ENCODE measurements at regions not wholly inside any gene's neighbourhood (a gene's known extent, or its start where the extent isn't known, plus 50 kb on each side); places are given as distances from the start of the nearest gene placed in this dataset.

DNA sequence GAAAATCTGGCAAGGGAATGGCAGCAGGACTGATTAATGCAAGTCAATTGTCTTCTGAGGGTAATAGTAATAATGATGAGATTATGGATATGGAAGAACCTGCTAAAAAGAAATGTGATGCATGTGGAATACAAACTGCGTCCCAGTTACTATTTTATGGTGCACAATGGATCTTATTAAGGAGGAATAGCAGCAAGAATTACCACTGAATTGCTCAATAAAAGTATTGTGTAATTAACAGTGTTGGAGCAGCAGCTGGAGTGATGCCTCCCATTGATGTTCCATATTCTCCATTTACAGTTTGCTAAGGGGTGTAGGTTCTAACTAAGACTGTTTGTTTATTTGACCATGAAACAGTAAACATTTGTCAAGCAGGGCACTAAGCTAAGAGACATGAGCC is 167.9 kb downstream of the HRH4 start:
- no peak for DNase-seq

DNA sequence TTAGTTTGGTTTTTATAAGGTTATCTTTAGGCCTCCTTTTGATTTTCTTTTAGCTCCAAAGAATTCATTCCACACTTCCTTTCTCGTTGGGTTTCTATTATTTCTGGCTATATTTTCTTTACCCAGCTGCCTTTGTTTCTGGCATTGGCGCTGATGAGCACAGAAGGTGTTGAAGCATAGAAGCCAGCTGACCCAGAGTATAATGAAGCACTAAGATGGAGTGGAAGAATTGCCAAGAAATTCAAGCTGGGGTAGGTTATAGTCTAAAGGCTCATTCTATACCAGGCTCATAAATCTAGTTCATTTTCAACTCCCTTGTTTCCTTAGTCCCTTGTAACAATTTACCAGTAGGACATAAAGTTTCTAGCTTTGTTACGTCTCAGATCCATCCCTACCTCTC is 169.5 kb downstream of the HRH4 start:
- no peak for DNase-seq

DNA sequence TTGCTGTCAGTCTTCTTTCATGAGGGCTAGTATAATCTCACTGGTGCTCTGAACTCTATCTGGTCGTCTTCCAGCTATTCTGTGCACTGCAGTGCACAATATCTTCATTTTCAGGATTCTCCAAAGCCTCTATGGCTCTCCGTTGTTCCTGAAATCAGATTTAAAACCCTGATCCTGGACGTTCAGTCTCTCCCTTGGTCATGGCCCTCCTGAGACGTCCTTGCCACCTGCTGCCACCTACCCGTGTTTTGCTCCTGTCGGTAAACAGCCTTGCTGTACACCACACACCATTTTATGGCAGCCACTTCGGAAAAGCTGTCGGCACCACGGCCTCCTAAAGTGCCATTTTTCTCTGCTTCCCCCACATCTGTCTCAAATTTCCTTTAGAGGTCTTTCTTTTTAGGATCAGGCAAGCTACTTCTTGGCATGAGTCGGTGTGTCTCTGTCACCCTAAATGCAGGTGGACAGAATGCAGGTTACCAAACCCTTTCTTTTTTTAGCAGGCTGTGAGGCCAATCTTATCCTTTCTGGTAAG is 170.0 kb downstream of the HRH4 start:
- peak; percentile 44 for DNase-seq

DNA sequence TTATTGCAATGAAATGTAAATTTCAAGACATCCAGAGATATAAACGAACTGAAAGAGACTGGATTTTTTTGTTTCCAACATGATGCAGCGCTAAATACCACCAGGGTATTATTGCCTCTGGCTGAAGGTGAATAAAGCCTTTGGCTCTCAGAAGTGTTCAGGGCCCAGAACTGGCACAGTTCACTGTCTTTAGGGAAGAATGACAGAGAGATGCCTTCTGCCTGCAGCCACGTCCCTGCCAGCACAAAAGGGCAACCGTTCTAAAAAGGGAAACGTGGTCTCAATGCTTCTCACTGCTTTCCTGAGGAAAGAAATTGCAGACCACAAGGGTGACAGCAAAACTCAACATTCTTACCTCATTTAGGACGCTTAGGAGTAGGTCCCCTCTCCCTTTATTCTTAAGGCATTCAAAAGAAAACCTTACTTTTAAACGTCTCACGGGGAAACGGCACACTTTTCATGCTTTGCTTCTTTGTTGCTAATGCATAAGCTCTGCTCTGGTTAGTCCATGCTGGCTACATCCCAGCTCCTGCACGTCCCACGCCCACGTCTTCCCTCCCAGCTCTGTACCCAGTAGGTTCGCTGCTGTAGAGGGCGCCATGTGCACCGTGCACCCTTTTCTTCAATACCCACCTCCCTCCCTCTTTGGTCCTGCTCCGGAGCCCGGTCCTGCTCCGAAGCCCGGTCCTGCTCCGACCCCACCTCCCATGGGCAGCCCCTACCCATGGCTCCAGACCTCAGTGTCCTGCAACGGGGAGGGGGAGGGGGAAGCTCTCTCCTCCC is 171.0 kb downstream of the HRH4 start:
- peak; percentile 18 for DNase-seq

DNA sequence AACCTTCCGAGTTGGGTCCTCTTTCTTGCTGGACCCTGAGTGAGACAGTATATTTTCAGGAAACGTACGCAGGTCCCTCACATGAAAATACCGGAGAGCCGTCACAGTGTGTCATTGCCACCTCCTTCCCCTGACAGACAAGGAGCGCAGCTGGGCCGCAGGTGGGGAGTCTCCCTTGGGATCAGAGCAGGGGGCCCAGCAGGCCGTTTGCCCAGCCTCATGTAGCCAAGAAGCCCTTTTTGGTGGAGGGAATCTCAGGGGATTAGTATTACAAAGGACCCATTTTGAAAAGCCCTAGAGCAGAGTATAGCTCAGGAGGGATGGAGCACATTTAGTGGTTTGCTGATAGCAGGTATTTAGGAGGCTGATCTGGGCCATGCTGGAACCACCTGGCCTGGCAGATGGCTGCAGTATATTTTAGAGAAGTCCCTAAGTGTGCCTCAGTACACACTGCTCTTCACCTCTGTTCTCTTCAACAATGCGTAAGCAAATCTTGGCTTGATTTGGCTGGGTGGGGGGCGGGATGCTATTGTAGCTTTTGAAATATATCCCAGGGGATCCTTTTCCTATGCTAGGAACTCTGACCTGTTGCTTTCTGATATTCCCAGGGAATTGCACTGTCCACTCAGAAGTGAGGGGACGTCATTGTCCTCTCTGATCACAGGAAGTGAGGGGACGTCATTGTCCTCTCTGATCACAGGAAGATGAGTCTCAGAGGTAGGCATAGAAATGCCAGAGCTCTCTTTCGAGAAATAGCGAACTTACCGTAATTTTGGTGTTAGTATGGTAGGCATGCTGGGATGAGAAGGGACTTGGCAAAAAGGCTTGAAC is 171.9 kb downstream of the HRH4 start:
- no peak for DNase-seq

DNA sequence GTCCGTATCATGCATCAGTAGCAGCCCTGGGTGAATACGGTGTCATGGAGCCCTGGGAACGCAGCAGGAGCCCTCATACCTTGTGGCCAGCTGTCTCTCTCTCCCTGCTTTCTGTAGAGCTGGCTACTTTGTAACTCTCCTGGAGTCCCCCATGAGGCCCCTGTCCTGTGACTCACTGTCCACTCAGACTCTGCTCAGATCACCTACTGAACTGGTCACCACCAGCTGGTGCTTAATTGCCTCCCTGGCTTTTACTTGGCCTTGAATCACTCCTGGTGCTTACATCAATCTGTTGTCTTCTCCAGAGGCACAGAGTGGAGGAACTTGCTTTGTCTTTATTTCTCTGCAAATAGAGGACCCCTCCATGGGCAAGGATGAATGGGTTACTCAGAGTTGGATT is 172.7 kb downstream of the HRH4 start:
- DNase-seq, result no peak

DNA sequence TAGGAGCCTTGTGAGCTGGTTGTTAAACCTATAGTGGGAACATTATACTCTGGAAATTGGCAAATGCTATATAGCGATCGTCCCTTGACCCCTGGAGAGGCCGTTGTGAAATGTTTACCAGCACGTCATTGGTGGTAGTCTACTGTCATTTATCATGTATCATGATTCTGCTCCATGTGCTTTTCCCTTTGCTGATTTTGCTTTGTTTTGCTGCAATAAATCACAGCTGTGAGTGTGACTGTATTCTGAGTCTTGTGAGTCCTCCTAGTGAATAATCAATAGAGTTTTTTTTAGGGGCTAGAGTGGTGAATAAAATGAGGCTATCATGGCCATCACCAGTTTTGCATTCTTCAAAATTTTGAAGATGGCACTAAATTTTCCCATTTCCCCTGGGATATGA is 189.1 kb downstream of the HRH4 start:
- no peak for DNase-seq

DNA sequence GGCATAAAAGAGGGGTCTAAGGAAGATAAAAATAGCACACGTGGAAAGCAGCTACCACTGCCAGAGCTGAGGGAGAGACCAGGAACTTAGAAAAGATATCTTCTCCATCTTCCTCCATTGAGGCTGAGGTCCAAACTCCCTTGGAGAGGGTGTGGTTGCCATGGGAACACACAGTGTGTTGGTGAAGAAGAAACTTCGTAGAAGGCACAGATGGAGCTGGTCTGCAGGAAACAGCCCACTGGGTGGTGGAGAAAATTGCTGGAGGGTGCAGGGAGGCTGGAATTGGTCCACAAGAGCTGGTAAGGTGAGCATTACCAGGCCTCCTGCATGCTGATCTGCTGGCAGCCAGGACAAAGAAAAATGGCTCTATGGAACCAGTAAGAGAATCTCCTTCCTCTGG is 191.0 kb downstream of the HRH4 start:
- no peak for DNase-seq

DNA sequence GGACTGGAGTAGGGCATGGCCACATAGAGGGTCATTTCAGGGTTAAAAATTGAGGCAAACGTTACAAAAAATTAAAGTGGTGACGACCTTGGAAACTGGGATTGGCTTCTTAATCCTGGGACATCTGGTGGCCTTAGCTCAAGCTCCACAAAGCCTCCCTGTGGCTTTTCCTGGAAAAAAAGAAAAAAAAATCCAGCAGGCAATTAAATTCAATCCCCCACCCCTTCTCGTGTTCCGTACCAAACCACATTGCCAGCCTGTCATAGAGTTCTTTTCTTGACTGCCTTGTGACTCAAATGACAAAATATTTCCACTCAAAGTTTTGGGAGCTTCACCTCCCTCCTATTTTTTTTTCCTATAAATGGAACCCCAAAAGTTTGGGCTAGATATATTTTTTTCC is 195.6 kb downstream of the HRH4 start:
- DNase-seq, result no peak

DNA sequence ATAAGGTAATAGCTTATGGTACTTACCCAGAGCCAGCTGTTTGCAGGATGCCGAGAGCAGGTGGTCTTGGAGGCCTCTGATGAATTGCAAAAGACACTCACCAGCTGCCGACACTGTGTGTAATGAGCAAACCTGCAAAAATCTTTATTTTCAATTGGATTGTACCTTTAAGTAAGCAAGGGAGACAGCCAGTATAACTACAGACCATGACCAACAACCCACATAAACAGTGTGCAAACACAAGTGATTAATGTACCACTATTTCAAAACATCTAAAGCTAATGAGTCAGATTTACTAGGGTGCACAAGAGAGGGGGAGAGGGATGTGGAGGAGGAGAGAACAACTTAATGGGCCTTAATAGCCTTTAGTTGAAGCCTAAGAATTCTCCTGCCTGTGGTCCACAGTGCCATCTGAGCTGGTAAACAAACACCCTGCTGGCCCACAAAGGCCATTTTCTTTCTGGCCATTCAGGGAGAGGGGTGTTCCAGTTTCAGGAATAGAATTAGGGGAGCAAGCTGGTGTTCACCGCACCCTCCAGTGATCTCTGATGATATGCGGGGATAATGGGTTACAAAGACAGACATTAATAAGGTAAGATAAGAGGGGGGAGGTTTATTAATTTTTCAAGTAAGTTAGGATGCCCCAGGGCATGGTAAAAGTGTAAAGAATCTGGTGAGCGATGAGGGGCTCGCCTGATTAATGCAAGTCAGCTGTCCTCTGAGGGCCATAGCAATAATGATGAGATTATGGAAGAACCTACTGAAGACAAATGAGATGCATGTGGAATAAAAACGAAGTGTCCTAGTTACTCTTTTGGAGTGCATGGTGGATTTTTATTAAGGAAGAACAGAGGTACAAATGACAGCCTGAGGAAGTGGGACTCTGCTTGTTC is 196.4 kb downstream of the HRH4 start:
- DNase-seq, result peak; percentile 99

DNA sequence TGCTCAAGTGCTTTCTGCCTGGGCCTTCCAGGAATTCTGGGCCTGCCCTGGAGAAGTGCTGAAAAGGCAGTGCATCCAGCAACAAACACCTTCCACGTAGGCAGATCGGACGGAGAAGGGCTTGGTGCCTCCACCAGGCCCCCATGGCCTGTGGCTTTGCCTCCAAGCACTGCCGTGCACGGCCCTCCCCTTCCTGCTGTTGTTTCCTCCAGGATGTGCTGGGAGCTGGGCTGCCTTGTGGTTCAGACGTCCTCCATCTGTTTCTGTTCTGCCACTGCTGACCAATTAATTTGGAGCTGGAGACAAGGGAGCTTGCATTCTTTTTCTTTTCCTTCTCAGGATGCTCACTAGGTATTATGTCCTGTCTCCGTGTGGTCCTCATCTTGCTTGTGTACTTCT is 197.0 kb downstream of the HRH4 start:
- peak; percentile 84 for DNase-seq

DNA sequence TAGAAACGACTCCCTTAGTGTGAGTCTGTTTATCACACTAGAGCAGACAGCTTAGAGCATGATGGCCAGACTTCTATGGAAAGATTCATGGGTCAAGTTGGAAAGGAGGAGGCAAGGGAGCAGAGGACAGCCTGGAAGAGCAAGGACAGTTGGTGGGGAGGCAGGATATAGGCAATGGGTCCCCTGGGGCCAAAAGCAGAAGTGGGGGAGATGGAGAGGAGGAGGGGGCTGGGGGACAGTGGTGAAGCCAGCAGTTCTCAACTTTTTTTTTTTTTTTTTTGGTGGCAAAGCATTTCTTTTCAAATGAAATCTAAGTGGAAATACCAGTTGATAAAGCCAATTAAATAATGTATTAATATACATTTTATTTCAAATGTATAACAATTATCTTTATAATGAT is 197.9 kb downstream of the HRH4 start:
- no peak for DNase-seq

DNA sequence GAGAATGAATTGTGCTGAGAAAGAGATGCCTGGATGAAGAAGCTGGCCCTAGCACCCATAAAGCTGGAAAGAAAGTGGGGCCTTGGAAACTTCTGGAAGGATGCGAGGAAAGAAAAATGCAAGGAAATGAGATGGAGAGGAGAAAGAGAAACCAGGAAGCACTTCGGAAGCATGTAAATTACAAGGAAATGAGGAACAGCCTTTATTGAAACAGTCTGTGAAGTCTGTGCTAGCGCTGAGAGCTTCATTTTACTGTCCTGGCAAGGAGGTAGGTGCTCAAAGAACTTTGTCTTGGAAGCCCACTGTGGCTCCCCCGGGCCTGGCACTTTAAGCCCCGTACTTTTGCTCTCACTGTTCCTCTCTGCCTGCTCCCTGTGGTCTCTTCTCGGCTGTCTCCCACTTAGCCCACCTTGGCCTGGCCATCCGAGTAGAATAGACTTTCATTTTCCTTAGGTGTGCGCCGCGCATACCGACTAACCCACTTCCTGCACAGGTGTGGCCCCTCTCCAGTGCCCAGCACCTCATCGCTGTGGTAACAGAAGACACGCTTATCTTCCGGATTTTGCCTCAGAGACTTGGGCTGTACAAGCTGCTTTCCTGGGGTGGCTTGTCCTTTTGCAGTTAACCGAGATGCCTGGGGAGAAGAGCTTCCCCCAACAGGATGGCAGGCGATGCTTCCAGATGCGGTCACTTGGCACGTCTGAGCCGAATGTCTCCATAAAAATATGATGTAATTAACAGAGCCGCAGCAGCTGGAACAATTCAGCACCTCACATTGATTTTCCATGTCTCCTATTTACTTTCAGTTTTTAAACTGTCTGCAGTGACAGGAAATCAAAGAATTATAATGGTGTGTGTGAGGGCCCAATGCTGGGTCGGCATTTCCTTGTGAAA is 199.6 kb downstream of the HRH4 start:
- peak; percentile 68 for DNase-seq

DNA sequence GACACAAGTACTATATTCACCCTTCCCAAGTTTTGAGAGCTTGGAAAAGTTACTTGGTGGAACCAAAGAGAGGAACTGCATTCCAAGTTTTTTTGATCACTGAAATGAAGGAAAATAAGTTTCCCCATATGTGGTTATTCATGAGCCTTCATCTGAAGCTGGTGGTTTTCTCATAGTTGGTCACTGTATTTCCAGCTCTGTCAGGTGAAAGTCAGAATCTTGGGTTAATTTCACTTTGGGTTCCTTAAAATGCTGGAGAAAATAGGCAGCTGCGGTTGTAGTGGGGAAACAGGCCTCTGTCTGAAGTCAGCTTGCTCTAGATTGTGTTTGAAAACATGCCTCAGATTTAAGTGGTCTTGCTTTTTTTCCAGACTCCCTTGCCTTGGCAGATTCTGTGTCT is 200.5 kb downstream of the HRH4 start:
- peak; percentile 47 for DNase-seq

DNA sequence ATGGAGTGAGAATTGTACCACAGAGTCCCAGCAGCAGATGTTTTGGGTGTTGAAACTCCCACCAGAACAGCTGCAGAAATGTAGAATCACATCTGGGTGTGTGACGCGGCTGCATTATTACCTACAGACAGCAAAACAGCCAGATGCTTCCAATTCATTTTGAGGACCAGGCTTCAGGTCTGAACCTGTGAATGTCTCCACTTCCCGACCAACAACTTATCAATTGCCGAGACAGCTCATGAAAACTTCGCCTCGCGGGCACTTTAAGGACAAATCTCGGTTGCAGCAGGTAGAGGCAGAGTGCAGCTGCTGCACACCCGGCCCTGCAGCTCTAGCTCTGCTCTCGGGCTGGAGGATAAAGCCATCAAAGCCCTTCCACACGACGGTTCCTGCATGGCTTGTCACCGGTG is 202.0 kb downstream of the HRH4 start:
- DNase-seq, result peak; percentile 56

DNA sequence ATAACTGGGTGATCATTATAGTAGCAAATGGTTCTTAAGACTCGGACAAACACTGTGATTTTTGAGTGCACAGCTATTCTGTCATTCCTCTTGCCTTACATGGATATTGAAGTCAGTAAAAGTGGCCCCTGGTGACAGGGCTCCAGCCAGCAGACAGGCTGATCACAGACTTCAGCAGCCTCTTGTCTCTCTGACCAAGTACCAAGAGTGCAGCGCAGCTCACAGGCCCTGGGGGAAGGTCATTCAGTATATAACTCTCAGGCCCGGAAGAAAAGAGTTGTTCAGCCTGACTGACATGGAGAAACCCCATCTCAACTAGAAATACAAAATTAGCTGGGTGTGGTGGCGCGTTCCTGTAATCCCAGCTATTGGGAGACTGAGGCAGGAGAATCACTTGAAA is 202.6 kb downstream of the HRH4 start:
- DNase-seq, result peak; percentile 56

DNA sequence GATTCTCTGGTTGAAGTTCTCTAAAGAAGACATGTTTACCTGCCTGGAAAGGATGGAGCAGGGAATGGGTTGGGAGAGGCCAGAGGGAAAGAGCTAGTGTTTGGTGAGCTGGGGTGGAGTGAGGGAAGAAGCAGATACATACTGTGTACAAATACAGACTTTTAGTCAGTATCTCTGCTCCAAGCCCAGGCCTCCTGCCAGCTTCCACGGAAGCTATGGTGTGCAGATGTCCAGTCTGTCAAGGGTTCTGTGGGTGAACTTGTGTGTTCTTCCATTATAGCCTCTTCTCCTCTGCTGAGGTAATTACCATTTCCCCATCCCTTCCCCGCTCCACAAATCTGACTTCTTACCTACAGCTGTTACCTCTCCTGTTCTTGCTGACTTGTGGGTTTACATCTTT is 208.6 kb downstream of the HRH4 start:
- no peak for DNase-seq

DNA sequence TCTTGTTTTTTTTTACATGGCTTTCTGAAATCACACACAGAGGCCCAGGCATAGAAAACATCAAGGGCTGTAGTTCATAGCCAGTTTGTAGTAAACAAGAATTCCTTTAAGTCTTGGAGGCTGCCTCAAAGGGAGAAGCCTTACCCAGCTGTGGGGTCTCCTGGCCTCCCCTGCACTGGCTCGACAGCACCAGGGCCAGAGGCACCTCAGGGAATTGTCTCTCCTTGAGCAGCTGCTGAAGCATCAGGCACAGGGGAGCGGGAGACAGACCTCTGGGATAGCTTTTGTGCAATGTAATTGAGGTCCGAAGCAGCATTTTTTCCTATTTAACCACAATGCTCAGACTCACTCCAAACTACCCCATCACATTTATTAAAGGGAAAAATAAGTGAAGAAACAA is 209.1 kb downstream of the HRH4 start:
- no peak for DNase-seq

DNA sequence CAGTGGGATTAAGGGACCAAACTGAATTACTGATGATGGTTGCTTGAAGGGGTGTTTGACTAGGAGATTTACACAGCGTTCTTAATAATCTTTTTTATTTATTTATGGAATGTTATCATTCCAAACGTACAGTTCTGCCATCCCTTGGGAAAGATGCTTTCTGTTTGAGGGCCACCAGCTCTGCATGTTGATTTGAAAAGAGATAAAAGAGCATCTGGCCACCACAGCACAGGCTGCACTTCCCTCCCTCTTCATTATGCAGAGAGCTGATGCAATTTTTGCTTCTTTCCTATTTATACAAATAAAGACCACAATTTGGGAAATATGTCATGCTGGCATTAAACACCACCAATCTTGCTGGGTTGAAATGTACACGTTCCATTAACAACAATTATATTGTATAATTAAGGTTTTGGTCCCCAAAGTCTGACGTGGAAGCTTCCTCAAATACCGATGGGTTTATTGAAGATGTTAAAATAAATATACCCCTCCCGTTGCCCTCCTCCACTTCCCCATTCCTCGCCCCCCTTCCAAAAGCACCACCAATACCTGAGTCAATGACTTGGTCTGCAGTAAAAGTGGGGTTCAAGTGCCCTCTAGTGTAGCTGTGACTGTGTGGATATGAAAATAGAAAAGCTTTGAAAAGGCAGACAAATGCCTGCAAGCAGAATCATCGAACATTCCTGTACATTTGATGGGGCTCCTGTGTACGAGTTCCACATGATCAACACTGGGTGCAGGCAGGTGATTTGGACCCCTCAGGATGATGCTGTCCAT is 211.9 kb downstream of the HRH4 start:
- DNase-seq, result peak; percentile 67

DNA sequence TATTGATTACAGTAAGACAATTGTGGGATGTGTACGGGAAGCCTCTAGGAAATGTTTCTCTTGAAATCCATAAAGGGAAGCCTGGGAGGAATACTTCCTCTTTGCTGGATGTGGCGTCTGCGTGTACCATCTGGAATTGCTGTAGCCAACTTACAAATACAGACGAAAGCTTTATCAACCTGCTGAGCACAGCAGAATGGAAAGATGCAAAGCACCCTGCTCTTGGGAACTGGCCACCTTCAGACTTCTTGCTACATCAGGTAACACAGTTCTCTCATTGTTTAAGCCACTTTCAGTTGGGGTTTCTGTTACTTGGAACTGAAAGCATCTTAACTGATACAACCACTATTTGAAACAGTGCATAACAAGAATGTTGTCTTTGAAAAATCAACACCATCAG is 213.8 kb downstream of the HRH4 start:
- no peak for DNase-seq

DNA sequence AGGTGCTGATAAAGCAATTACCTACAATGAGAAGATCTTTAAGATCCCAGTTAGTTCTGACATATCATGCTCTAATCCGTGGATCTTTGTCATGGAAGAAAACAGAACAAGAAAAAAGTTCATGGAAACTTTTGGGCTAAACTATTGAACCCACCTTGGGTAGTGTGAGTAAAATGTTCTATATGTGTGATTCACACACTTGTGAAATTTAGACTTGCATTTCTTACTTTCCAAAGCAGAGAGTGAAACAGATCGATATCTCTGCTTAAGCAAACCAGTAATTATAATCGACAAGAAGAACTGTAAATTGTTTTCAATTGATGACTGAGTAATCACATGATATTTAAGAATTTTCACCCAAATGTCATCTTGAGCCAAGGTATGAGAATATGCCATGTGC is 214.2 kb downstream of the HRH4 start:
- no peak for DNase-seq
